ENCODE measurements at regions not wholly inside any gene's neighbourhood (a gene's known extent, or its start where the extent isn't known, plus 50 kb on each side); places are given as distances from the start of the nearest gene placed in this dataset.

- DNase-seq (ENCODE audit: low spot score) = no peak
These were observed 217.9 kb upstream of the RPL38 start for GRCh38 chr17:73985466-73986015.

GRCh38 chr17:73986641-73987177 is 216.8 kb upstream of the RPL38 start:
- no peak for DNase-seq (ENCODE audit: low spot score)

- DNase-seq (ENCODE audit: low spot score) = no peak
These were observed 216.1 kb upstream of the RPL38 start for GRCh38 chr17:73987395-73987794.

- DNase-seq (ENCODE audit: low spot score) = no peak
These were observed 215.5 kb upstream of the RPL38 start for GRCh38 chr17:73987845-73988509.

- DNase-seq (ENCODE audit: low spot score) = no peak
These were observed 213.8 kb upstream of the RPL38 start for GRCh38 chr17:73989671-73990070.

- no peak for DNase-seq (ENCODE audit: low spot score)
These were observed 213.2 kb upstream of the RPL38 start for GRCh38 chr17:73990290-73990689.

- DNase-seq (ENCODE audit: low spot score) = peak; percentile 16
These were observed 212.2 kb upstream of the RPL38 start for GRCh38 chr17:73991260-73991659.

- no peak for DNase-seq (ENCODE audit: low spot score)
These were observed 208.5 kb upstream of the RPL38 start for GRCh38 chr17:73994946-73995345.

- DNase-seq (ENCODE audit: low spot score) = no peak
These were observed 206.4 kb upstream of the RPL38 start for GRCh38 chr17:73997059-73997458.

- no peak for DNase-seq (ENCODE audit: low spot score)
These were observed 205.2 kb upstream of the RPL38 start for GRCh38 chr17:73998249-73998648.

GRCh38 chr17:73998653-73999645 is 204.5 kb upstream of the RPL38 start:
- DNase-seq (ENCODE audit: low spot score) = peak; percentile 47

GRCh38 chr17:74001145-74001544 is 202.3 kb upstream of the RPL38 start:
- no peak for DNase-seq (ENCODE audit: low spot score)

GRCh38 chr17:74002241-74002640 is 201.2 kb upstream of the RPL38 start:
- DNase-seq (ENCODE audit: low spot score) = peak; percentile 15

GRCh38 chr17:74004056-74004455 is 199.4 kb upstream of the RPL38 start:
- DNase-seq (ENCODE audit: low spot score) = no peak

GRCh38 chr17:74005790-74006189 is 197.7 kb upstream of the RPL38 start:
- no peak for DNase-seq (ENCODE audit: low spot score)

GRCh38 chr17:74006371-74006770 is 197.1 kb upstream of the RPL38 start:
- DNase-seq (ENCODE audit: low spot score) = no peak

- DNase-seq (ENCODE audit: low spot score) = peak; percentile 36
These were observed 195.3 kb upstream of the RPL38 start for GRCh38 chr17:74008196-74008595.

- no peak for DNase-seq (ENCODE audit: low spot score)
These were observed 194.3 kb upstream of the RPL38 start for GRCh38 chr17:74009056-74009625.

GRCh38 chr17:74010903-74011302 is 192.6 kb upstream of the RPL38 start:
- no peak for DNase-seq (ENCODE audit: low spot score)

- no peak for DNase-seq (ENCODE audit: low spot score)
These were observed 191.5 kb upstream of the RPL38 start for GRCh38 chr17:74011966-74012365.

- no peak for DNase-seq (ENCODE audit: low spot score)
These were observed 191.0 kb upstream of the RPL38 start for GRCh38 chr17:74012465-74012864.

- DNase-seq (ENCODE audit: low spot score) = no peak
These were observed 188.2 kb upstream of the RPL38 start for GRCh38 chr17:74015316-74015715.
